GM12873 (cell line): ENCODE measurements at regions not wholly inside any gene's neighbourhood (a gene's known extent, or its start where the extent isn't known, plus 50 kb on each side); places are given as distances from the start of the nearest gene placed in this dataset.
A peak's percentile ranks its signal among the peaks of the same experiment; 100 is the strongest.

ENCODE experiments used
- TF ChIP-seq, protein P1 (sequence below): IDR thresholded peaks from 2 replicates; pipeline ENCODE4 v1.5.1; 2012; ENCODE audit warnings: low read depth, mild to moderate bottlenecking, moderate library complexity, low read length, control low read depth; ENCODE audit not compliant: insufficient read depth; ENCODE audit errors: missing control alignments

DNA sequence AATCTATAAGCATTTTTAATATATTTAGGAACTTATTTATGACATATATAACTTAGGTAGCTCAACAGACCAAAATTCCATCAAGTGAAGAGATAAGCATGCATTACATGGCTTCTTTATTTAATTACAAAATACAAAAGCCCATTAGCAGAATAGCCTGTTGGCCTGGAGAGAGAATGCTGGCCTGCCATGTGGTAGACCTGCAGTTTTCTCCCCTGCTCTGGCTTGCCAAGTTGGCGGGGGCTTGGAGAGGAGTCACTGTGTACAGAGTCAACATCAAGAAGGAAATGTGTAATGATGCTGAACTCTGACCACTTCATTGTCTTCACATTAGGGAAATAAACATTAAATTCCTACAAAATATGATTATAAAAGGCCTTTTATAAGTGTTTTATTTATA, 69.8 kb upstream of the CNTLN start:
- TF ChIP-seq, protein P1, sequence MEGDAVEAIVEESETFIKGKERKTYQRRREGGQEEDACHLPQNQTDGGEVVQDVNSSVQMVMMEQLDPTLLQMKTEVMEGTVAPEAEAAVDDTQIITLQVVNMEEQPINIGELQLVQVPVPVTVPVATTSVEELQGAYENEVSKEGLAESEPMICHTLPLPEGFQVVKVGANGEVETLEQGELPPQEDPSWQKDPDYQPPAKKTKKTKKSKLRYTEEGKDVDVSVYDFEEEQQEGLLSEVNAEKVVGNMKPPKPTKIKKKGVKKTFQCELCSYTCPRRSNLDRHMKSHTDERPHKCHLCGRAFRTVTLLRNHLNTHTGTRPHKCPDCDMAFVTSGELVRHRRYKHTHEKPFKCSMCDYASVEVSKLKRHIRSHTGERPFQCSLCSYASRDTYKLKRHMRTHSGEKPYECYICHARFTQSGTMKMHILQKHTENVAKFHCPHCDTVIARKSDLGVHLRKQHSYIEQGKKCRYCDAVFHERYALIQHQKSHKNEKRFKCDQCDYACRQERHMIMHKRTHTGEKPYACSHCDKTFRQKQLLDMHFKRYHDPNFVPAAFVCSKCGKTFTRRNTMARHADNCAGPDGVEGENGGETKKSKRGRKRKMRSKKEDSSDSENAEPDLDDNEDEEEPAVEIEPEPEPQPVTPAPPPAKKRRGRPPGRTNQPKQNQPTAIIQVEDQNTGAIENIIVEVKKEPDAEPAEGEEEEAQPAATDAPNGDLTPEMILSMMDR: no peak

DNA sequence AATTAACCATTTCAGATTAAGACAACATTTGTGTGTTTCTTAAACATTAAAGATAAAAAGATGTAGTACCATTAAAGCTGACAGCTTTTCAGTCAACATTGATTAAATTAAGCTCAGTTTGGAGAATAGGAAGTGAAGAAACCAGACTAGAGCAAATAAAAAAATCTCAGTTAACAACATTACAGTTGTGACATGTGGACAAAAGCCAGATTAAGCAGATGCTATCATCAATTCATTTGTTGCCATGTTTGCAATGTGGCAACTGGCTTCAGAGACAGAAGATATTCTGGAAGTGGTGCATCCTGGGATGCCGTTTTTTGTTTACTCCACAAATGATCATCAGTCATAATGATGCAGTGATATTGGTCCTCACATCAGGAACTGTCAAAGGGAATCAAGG, 70.3 kb upstream of the CNTLN start:
- TF ChIP-seq, protein P1: no peak

DNA sequence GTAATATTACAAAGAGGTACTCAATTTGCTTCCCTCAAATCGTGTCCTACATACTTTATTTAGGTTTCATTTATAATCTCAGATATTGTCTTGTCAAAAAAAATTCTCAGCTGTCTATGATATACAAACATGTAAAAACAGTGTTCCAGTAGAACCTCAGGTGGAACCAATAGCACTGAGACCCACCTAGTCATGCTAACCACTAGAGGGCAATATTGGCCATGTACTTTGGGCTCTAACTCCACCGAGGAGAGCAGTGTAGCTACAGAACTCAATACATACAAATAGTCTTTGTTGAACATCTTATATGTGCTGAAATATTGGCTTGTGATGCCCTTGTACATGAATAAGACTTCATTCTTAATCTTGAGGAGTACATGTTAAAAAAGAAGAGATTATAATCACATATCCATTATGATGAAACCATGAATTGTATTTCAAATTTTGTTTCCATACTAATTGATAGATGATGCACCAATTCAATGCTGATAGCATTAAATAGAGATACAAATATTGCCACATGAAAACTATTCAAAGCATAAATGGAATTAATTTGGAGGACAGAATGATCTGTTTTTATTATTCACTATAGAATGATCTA, 71.2 kb upstream of the CNTLN start:
- TF ChIP-seq, protein P1: peak; percentile 73

DNA sequence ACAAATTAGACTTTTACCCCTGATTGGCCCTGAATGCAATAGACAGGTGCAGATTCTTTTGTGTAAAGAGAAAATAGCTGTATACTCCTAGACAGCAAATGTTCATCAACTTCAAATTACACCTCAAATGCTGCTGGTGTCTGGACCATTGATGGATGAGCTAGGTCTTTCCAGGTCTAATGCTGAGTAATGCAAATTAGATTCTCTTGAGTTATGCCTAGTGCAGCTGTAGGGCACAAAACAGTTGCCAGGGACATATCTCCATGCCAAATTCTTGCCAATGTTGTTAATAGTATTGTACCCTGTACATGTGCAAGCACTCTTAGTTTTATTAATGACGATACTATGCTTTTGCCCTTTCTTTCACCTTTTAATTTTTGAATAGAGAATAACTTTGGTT, 72.3 kb upstream of the CNTLN start:
- TF ChIP-seq, protein P1: no peak

DNA sequence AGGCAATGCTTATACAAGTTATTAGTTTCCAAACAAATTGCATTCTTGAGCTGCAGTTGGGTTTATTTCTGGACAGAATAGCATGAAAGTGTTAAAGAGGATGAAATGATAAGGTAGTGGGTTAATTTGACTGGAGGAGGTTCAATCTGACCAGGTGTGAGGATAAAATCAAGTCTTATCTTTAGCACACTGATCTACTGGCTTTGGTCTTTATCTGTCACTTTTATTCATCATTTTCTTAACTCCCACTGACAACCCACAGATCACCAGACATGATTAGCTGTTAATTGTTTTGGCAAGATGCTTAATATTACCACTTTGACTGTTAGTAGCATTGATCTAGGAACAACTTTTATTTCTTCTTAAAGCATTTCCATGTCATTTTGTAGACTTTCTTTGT, 74.4 kb upstream of the CNTLN start:
- TF ChIP-seq, protein P1: no peak

DNA sequence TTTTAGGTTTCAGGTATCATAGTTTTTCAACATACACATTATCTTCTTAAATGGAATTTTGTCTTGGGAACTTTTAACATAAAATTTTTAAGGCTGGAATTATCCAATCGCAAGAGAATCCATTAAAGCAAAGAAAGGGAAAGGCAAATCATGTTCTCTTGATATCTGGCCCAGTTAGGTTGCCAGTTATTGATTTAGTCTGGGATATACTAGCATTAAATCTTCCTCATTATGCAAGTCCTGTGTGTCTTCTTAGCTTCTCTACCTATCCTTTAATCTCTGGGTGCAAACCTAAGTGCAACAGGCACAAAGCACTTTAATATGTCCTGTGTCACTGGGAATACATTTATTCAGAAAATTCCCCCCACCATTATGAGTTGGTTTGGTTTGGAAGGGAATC, 75.4 kb upstream of the CNTLN start:
- TF ChIP-seq, protein P1: no peak

DNA sequence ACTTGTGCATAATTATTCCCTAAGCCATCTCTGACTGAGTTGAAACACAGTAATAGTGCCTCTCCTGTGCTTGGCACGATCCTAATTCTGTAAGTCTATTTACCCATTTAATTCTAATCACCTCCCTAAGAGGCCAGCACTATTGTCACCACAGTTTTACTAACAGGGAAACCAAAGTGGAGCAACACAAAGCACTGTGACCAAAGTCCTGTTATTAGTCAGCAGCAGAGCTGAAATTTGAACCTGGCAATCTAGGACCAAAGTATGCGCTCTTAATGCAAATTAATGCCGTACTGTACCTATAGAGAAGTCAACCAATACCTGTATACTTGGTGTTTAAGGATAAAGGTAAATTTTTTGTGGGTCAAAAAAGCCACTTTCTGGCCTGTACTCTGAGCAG, 77.1 kb upstream of the CNTLN start:
- TF ChIP-seq, protein P1: no peak

DNA sequence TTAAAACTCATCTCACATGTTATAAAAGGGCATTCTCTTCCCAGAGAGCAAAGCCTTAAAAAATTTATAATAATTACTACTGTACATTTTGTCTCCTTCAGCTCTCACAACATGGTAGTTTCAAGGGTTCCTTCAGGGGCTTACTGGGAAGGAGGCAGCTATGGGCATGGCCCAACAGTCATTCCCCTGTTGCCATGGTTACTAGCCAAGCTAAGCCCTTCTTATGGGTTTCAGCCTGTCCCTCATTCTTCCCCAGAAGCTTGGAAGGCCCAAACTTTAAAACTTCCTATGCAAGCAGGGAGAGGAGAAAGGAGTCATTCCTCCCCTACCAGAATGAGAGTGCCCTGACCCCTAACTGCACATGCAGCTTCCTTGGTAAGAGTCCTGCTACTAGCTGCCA, 82.2 kb upstream of the CNTLN start:
- TF ChIP-seq, protein P1: no peak
